HL-60/S4 treated with phorbol 12-myristate 13-acetate at 8.2 ng/mL for 4 days and 3 days (cell line): ENCODE measurements at regions not wholly inside any gene's neighbourhood (a gene's known extent, or its start where the extent isn't known, plus 50 kb on each side); places are given as distances from the start of the nearest gene placed in this dataset.

ENCODE experiments used
- in situ Hi-C: fragments of 300-500 bp; cut with MboI; formaldehyde crosslinking; loops from 2 replicates; pipeline ENCODE4 v1.15.0; 2022; ENCODE audit warnings: low sequenced_read_pairs

- in situ Hi-C loops, result no loop called here
Measured at GRCh38 chr2:147385600-147385999, 459.2 kb upstream of the ACVR2A start.

GRCh38 chr2:147384659-147385058 is 460.2 kb upstream of the ACVR2A start:
- in situ Hi-C loops, result no loop called here

GRCh38 chr2:147382322-147382948 is 462.4 kb upstream of the ACVR2A start:
- in situ Hi-C loops, result no loop called here

GRCh38 chr2:147378403-147378802 is 466.4 kb upstream of the ACVR2A start:
- in situ Hi-C loops, result no loop called here

- in situ Hi-C loops, result no loop called here
Measured at GRCh38 chr2:147375073-147375472, 469.8 kb upstream of the ACVR2A start.

- in situ Hi-C loops, result no loop called here
Measured at GRCh38 chr2:147374423-147374811, 470.4 kb upstream of the ACVR2A start.

- in situ Hi-C loops, result no loop called here
Measured at GRCh38 chr2:147373800-147374422, 470.9 kb upstream of the ACVR2A start.

GRCh38 chr2:147368306-147368705 is 476.5 kb upstream of the ACVR2A start:
- in situ Hi-C loops, result no loop called here

GRCh38 chr2:147366279-147366678 is 478.6 kb upstream of the ACVR2A start:
- in situ Hi-C loops, result no loop called here

- in situ Hi-C loops, result no loop called here
Measured at GRCh38 chr2:147365622-147366021, 479.2 kb upstream of the ACVR2A start.

- in situ Hi-C loops, result no loop called here
Measured at GRCh38 chr2:147364597-147364996, 480.2 kb upstream of the ACVR2A start.

GRCh38 chr2:147363181-147363580 is 481.6 kb upstream of the ACVR2A start:
- in situ Hi-C loops, result no loop called here

GRCh38 chr2:147358375-147358774 is 486.5 kb upstream of the ACVR2A start:
- in situ Hi-C loops, result no loop called here

GRCh38 chr2:147356157-147356556 is 488.7 kb upstream of the ACVR2A start:
- in situ Hi-C loops, result no loop called here

GRCh38 chr2:147355706-147356105 is 489.1 kb upstream of the ACVR2A start:
- in situ Hi-C loops, result no loop called here

- in situ Hi-C loops, result no loop called here
Measured at GRCh38 chr2:147353072-147353381, 491.8 kb upstream of the ACVR2A start.

GRCh38 chr2:147352264-147353071 is 492.4 kb upstream of the ACVR2A start:
- in situ Hi-C loops, result no loop called here

- in situ Hi-C loops, result no loop called here
Measured at GRCh38 chr2:147351784-147352183, 493.0 kb upstream of the ACVR2A start.

GRCh38 chr2:147348931-147349555 is 495.8 kb upstream of the ACVR2A start:
- in situ Hi-C loops, result no loop called here

- in situ Hi-C loops, result no loop called here
Measured at GRCh38 chr2:147346142-147346541, 498.7 kb upstream of the ACVR2A start.

- in situ Hi-C loops, result no loop called here
Measured at GRCh38 chr2:147345246-147345645, 499.6 kb upstream of the ACVR2A start.

- in situ Hi-C loops, result no loop called here
Measured at GRCh38 chr2:147342329-147342728, 502.5 kb upstream of the ACVR2A start.
